ENCODE measurements at regions not wholly inside any gene's neighbourhood (a gene's known extent, or its start where the extent isn't known, plus 50 kb on each side); places are given as distances from the start of the nearest gene placed in this dataset.

DNA sequence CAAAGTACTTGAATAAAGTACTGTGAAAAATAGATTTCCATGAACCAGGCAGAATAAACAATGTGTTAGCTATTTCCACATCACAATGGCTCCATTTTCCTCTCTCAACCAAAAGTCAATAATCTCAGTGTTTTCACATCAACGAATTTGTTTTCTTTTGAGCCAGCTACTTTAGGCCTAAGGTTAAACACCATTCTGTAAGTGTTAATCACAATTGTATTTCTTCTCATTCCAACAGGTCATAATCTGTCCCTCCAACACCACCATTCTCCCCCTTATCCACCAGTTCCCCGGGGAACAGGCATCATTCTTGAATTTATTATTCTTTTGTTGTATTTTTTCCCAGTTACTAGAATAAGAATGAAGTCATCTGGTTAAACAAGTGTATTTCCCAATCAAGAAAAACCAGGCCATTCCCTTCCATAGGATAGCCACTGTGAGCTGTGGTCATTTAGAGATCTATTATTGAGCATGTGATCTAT, 66.2 kb upstream of the PALMD start:
- peak; percentile 6 for DNase-seq (ENCODE audit: low spot score)
- no peak overlapping the region for H3K27ac ChIP-seq
- CTCF ChIA-PET = interaction anchor here (0.6 to 1.5 kb wide), 5 partner anchors 30 to 692 kb away, joined by 3 to 6 read pairs (median 3); no protein-coding TSS in a partner anchor
- TF ChIP-seq, protein P1, sequence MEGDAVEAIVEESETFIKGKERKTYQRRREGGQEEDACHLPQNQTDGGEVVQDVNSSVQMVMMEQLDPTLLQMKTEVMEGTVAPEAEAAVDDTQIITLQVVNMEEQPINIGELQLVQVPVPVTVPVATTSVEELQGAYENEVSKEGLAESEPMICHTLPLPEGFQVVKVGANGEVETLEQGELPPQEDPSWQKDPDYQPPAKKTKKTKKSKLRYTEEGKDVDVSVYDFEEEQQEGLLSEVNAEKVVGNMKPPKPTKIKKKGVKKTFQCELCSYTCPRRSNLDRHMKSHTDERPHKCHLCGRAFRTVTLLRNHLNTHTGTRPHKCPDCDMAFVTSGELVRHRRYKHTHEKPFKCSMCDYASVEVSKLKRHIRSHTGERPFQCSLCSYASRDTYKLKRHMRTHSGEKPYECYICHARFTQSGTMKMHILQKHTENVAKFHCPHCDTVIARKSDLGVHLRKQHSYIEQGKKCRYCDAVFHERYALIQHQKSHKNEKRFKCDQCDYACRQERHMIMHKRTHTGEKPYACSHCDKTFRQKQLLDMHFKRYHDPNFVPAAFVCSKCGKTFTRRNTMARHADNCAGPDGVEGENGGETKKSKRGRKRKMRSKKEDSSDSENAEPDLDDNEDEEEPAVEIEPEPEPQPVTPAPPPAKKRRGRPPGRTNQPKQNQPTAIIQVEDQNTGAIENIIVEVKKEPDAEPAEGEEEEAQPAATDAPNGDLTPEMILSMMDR (conservative IDR thresholded peaks at IDR 0.05; ENCODE audit: low read depth) = no peak
- POLR2A ChIA-PET (ENCODE audit: low non-redundant PET) = no interaction called here

DNA sequence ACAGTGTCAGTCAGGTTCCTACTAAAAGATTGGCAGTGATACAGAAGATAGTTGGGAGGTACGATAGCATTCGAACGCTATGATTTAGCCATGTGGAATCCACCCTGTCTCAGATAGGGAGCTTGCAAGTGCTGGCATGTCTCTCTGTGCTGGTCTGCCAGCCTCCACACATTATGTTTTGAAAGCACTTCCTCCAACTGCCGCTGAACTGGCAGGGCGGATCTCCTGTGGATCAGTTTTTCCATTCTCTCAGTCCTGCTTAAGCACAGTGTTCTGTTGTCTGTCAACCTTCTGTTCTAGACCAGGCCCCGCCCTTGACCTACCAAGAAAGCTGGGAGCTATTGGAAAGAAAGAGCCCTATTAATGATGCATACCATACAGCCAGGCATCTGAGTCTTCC, 65.5 kb upstream of the PALMD start:
- CTCF ChIA-PET = interaction anchor here (0.5 to 1.5 kb wide), 9 partner anchors 29 to 1402 kb away, joined by 3 to 6 read pairs (median 3); no protein-coding TSS in a partner anchor
- H3K27ac ChIP-seq = peak overlapping the region; percentile 76
- POLR2A ChIA-PET (ENCODE audit: low non-redundant PET) = no interaction called here
- DNase-seq (ENCODE audit: low spot score) = peak; percentile 94
- TF ChIP-seq, protein P1 (conservative IDR thresholded peaks at IDR 0.05; ENCODE audit: low read depth) = 0 out of 2 replicates have a peak, but pooled peaks have one; percentile 12

DNA sequence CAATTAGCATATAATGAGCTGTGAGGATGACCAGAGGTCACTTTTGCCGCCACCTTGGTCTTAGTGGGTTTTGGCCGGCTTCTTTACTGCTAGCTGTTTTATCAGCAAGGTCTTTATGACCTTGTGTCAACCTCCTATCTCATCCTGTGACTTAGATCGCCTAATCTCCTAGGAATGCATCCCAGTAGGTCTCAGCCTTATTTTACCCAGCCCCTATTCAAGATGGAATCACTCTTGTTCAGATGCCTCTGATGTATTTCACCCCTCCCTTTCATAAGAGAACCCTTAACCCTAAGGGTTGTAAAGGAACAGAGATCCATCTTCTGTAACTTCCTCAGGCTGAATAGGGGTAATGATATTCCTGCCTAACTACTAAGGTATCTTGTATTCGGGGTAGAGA, 58.9 kb upstream of the PALMD start:
- POLR2A ChIA-PET (ENCODE audit: low non-redundant PET) = no interaction called here
- TF ChIP-seq, protein P1 (conservative IDR thresholded peaks at IDR 0.05; ENCODE audit: low read depth) = no peak
- no peak overlapping the region for H3K27ac ChIP-seq
- CTCF ChIA-PET = no interaction called here
- DNase-seq (ENCODE audit: low spot score) = no peak

DNA sequence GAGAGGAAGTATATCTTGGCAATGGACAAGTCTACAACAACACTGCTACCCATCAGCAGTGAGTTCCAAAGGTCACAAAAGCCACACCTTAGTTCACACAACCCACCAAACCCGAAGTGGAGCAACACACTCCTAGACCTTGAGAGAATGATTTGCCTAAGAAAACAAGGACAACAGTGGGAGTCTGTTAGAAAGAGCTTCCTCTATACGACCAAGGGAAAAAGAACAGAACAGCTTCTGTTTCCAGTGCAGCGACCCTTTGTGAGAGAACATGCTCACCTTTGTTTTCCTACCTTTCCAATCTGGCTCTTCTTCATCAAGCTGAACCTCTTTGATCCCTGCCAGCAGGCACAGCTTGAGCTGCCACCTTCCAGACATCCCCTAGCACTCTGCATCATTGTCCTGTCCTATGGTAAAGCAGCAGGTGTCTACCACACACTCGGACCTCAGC, 56.7 kb upstream of the PALMD start:
- H3K27ac ChIP-seq = no peak overlapping the region
- DNase-seq (ENCODE audit: low spot score) = no peak
- ChIA-PET POLR2A (ENCODE audit: low non-redundant PET) (no interaction called here), CTCF (no interaction called here)
- TF ChIP-seq, protein P1 (conservative IDR thresholded peaks at IDR 0.05; ENCODE audit: low read depth) = no peak

DNA sequence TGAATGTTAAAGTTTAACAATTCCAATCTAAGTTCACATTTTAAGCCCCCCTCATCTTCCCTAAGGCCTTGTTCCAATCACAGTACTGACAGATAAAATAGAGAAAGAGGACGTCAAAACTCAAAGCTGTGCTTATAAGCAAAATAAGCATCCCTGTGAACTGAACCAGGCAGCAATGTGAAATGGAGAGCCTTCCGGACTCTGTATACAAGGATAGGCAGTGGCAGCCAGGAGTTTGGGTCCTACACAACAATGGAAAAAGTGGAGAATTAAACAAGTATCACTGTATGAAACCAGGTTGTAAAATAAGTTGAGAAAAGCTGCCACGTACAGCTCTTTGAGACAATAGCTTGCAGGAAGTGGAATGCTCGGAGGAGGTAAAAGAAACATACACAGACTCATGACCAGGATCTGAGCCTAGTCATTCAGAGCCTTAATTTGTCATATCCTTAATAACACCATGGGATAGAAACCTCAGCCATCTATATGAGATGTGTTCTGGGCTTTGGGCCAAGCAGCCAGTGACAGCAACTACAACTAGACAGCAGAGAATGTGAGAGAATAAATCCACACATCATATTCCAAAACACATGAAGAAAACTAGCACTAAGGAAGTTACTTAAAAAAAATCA, 55.2 kb upstream of the PALMD start:
- ChIA-PET CTCF (no interaction called here), POLR2A (ENCODE audit: low non-redundant PET) (no interaction called here)
- TF ChIP-seq, protein P1 (conservative IDR thresholded peaks at IDR 0.05; ENCODE audit: low read depth) = no peak
- H3K27ac ChIP-seq = no peak overlapping the region
- peak; percentile 10 for DNase-seq (ENCODE audit: low spot score)

DNA sequence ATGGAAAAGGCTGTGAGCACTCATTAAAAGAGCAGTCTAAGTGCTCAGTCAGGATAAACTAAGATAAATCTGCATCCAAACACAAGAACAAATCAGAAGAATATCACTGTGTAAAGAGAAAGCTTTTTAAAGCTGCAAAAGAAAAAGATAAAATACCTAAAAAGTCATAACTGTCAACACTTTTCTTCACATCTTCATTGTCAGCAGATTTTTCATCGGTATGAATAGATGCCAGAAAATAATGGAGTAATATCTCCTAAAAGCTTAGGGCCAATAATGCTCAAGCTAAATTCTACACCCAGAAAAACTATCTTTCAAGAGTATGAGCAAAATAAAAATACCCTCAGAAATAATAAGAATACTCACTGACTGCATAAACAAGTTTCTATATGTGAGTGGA, 54.0 kb upstream of the PALMD start:
- no peak for DNase-seq (ENCODE audit: low spot score)
- ChIA-PET POLR2A (ENCODE audit: low non-redundant PET) (no interaction called here), CTCF (no interaction called here)
- no peak overlapping the region for H3K27ac ChIP-seq
- TF ChIP-seq, protein P1 (conservative IDR thresholded peaks at IDR 0.05; ENCODE audit: low read depth) = no peak
